HepG2 (cell line): ENCODE measurements at regions not wholly inside any gene's neighbourhood (a gene's known extent, or its start where the extent isn't known, plus 50 kb on each side); places are given as distances from the start of the nearest gene placed in this dataset.
"Not testable (repeated sequence)": the region's sequence is repeated elsewhere in the genome, so short reads cannot be mapped to it uniquely, and the experiment has no call there.

Source experiments
- DNMT3B ChIP-seq: conservative IDR thresholded peaks from 2 replicates; pipeline ENCODE4 v1.6.1; 2016; ENCODE audit warnings: missing biosample characterization, control low read depth
- FOXA1 ChIP-seq, 2 experiments: fragments of 450-650 bp in 1 of 2; sonication (generic) in 1 of 2; formaldehyde crosslinking in 1 of 2; IDR thresholded peaks; 2 replicates each; pipeline versions ENCODE4 v1.4.0 to v1.6.1; 2016 to 2020; ENCODE audit warnings: missing genetic modification reagents in 1 of 2
- FOXP1 ChIP-seq, 2 experiments: fragments of 450-650 bp in 1 of 2; IDR thresholded peaks; 2 replicates each; pipeline ENCODE4 v1.6.1; 2017 to 2018; ENCODE audit warnings: antibody characterized with exemption in 1 of 2
- GABPA ChIP-seq, 2 experiments: IDR thresholded peaks; 2 replicates each; pipeline ENCODE4 v1.6.1; 2011 to 2016; ENCODE audit warnings: low read depth in 2 of 2, low read length in 1 of 2, missing biosample characterization in 1 of 2, missing genetic modification characterization in 1 of 2
- GFI1 ChIP-seq: sonication (generic); formaldehyde crosslinking; IDR thresholded peaks from 2 replicates; pipeline ENCODE4 v1.5.0; 2020; ENCODE audit warnings: missing genetic modification reagents, mild to moderate bottlenecking, borderline replicate concordance
- HMG20A ChIP-seq: IDR thresholded peaks from 2 replicates; pipeline ENCODE4 v1.6.1; 2016; ENCODE audit warnings: borderline replicate concordance
- KLF16 ChIP-seq, 2 experiments: sonication (generic) in 1 of 2; formaldehyde crosslinking in 1 of 2; IDR thresholded peaks; 2 replicates each; pipeline versions ENCODE4 v1.6.1 to v1.8.0; 2016 to 2023; ENCODE audit warnings: missing genetic modification reagents in 2 of 2, missing compliant biosample characterization in 1 of 2
- NFIC ChIP-seq: IDR thresholded peaks from 2 replicates; pipeline ENCODE4 v1.6.1; 2012; ENCODE audit warnings: mild to moderate bottlenecking, low read length, inconsistent platforms
- NR2F6 ChIP-seq, 2 experiments: IDR thresholded peaks; 2 replicates each; pipeline ENCODE4 v1.6.1; 2016; ENCODE audit warnings: antibody characterized with exemption in 1 of 2, mild to moderate bottlenecking in 1 of 2
- PPARG ChIP-seq: conservative IDR thresholded peaks from 2 replicates; pipeline ENCODE4 v1.6.1; 2016; ENCODE audit warnings: missing biosample characterization, missing genetic modification reagents
- TARDBP ChIP-seq: sonication (generic); formaldehyde crosslinking; IDR thresholded peaks from 2 replicates; pipeline ENCODE4 v1.8.0; 2022; ENCODE audit warnings: mild to moderate bottlenecking, missing genetic modification reagents
- ZC3H13 ChIP-seq: sonication (generic); formaldehyde crosslinking; IDR thresholded peaks from 2 replicates; pipeline ENCODE4 v1.8.1; 2023; ENCODE audit warnings: mild to moderate bottlenecking, missing genetic modification reagents, moderate library complexity
- ZNF12 ChIP-seq: sonication (generic); formaldehyde crosslinking; IDR thresholded peaks from 2 replicates; pipeline ENCODE4 v1.5.0; 2020; ENCODE audit warnings: missing genetic modification reagents
- ZNF335 ChIP-seq: sonication (generic); formaldehyde crosslinking; IDR thresholded peaks from 2 replicates; pipeline ENCODE4 v1.4.0; 2020; ENCODE audit warnings: missing genetic modification reagents
- ZNF510 ChIP-seq: sonication (generic); formaldehyde crosslinking; IDR thresholded peaks from 2 replicates; pipeline ENCODE4 v1.4.0; 2020; ENCODE audit warnings: low read depth, mild to moderate bottlenecking, missing genetic modification reagents
- TF ChIP-seq, protein P1 (sequence below): sonication (generic); formaldehyde crosslinking; IDR thresholded peaks from 2 replicates; pipeline ENCODE4 v1.5.0; 2020; ENCODE audit warnings: mild to moderate bottlenecking, missing genetic modification reagents, borderline replicate concordance
- TF ChIP-seq, protein P2 (sequence below): IDR thresholded peaks from 2 replicates; pipeline ENCODE4 v1.6.1; 2016; ENCODE audit warnings: low read depth, borderline replicate concordance
- TF ChIP-seq, protein P3 (sequence below), 2 experiments: sonication (generic) in 1 of 2; formaldehyde crosslinking in 1 of 2; IDR thresholded peaks; 2 replicates each; pipeline versions ENCODE4 v1.4.0 to v1.6.1; 2018 to 2020; ENCODE audit warnings: missing genetic modification reagents in 2 of 2, borderline replicate concordance in 1 of 2, low read depth in 1 of 2, mild to moderate bottlenecking in 1 of 2, missing biosample characterization in 1 of 2
- TF ChIP-seq, protein P4 (sequence below): sonication (generic); formaldehyde crosslinking; conservative IDR thresholded peaks from 2 replicates; pipeline ENCODE4 v1.4.0; 2020; ENCODE audit warnings: missing genetic modification reagents
- TF ChIP-seq, protein P5 (sequence below): sonication (generic); formaldehyde crosslinking; IDR thresholded peaks from 2 replicates; pipeline ENCODE4 v1.8.0; 2022; ENCODE audit warnings: missing genetic modification reagents, mild to moderate bottlenecking, moderate library complexity, borderline replicate concordance

DNA sequence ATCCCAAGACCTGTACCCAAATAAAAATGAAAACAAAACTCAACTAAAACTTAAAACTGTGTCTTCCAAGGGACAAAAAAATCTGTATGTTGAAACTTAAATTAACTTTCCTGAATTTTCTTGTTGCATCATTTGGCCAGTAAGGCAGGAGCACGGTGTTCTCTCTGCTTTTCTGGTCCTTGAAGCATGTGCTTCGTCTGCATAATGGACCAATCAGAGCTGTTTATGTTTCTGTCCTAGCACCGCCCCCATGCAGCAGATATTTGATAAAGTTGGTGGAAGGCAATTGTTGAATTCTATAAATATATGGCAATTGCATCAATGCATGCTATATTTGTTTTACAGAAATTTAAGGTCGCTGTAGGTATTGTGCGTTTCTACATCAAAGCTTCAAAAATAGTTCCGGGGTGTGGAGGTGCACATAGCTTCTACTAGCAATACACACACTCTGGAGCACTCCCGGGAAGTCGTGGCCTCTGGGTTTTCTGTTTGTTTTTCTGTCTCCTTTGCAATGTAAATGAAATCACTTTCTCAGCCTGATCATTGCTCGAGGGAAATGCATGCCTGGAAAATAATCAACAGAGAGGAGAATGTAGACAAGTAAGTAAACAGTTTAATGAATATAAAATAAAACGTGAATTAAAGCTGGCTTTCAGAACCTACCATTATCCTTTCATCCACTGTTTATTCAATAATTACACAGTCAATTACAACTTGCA lies 206.3 kb downstream of the BCAS1 start (continued):
- TF ChIP-seq, protein P1, sequence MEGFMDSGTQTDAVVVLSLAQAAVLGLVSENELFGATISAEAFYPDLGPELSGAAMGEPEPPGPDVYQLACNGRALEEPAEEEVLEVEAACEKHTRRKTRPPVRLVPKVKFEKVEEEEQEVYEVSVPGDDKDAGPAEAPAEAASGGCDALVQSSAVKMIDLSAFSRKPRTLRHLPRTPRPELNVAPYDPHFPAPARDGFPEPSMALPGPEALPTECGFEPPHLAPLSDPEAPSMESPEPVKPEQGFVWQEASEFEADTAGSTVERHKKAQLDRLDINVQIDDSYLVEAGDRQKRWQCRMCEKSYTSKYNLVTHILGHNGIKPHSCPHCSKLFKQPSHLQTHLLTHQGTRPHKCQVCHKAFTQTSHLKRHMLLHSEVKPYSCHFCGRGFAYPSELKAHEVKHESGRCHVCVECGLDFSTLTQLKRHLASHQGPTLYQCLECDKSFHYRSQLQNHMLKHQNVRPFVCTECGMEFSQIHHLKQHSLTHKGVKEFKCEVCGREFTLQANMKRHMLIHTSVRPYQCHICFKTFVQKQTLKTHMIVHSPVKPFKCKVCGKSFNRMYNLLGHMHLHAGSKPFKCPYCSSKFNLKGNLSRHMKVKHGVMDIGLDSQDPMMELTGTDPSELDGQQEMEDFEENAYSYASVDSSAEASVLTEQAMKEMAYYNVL (CRISPR knock-in tag) = peak; percentile 64; the same call in 1 of the 2 replicates
- TF ChIP-seq PPARG (CRISPR knock-in tag) = 0 out of 2 replicates have a peak, but pooled peaks have one; percentile 21
- TF ChIP-seq ZC3H13 (CRISPR knock-in tag) = 0 out of 2 replicates have a peak, but pooled peaks have one; percentile 41
- peak; percentile 60 for TF ChIP-seq NR2F6 (IDR thresholded peaks at IDR 0.05)
- peak; percentile 49 for TF ChIP-seq NR2F6 (CRISPR knock-in tag; IDR thresholded peaks at IDR 0.05)
- 0 out of 2 replicates have a peak, but pooled peaks have one; percentile 62 for TF ChIP-seq ZNF510 (CRISPR knock-in tag)
- TF ChIP-seq TARDBP (CRISPR knock-in tag) = peak; percentile 75; the same call in 1 of the 2 replicates
- TF ChIP-seq, protein P2, sequence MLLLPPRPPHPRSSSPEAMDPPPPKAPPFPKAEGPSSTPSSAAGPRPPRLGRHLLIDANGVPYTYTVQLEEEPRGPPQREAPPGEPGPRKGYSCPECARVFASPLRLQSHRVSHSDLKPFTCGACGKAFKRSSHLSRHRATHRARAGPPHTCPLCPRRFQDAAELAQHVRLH (CRISPR knock-in tag) = 0 out of 2 replicates have a peak, but pooled peaks have one; percentile 51
- TF ChIP-seq FOXP1 (IDR thresholded peaks at IDR 0.05); FOXA1 (IDR thresholded peaks at IDR 0.05); GABPA (IDR thresholded peaks at IDR 0.05; ENCODE audit: low read depth, low read length): not testable (repeated sequence)
- peak; percentile 86 for TF ChIP-seq FOXP1 (CRISPR knock-in tag; IDR thresholded peaks at IDR 0.05)
- TF ChIP-seq NFIC = peak; percentile 68
- TF ChIP-seq, protein P3, sequence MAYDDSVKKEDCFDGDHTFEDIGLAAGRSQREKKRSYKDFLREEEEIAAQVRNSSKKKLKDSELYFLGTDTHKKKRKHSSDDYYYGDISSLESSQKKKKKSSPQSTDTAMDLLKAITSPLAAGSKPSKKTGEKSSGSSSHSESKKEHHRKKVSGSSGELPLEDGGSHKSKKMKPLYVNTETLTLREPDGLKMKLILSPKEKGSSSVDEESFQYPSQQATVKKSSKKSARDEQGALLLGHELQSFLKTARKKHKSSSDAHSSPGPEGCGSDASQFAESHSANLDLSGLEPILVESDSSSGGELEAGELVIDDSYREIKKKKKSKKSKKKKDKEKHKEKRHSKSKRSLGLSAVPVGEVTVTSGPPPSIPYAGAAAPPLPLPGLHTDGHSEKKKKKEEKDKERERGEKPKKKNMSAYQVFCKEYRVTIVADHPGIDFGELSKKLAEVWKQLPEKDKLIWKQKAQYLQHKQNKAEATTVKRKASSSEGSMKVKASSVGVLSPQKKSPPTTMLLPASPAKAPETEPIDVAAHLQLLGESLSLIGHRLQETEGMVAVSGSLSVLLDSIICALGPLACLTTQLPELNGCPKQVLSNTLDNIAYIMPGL (CRISPR knock-in tag; IDR thresholded peaks at IDR 0.05; ENCODE audit: borderline replicate concordance in 1 of 2, low read depth in 1 of 2) = 0 out of 4 replicates have a peak, but pooled peaks of 1 of the 2 experiments have one; percentile 12
- TF ChIP-seq HMG20A (CRISPR knock-in tag) = peak; percentile 94
- TF ChIP-seq, protein P4, sequence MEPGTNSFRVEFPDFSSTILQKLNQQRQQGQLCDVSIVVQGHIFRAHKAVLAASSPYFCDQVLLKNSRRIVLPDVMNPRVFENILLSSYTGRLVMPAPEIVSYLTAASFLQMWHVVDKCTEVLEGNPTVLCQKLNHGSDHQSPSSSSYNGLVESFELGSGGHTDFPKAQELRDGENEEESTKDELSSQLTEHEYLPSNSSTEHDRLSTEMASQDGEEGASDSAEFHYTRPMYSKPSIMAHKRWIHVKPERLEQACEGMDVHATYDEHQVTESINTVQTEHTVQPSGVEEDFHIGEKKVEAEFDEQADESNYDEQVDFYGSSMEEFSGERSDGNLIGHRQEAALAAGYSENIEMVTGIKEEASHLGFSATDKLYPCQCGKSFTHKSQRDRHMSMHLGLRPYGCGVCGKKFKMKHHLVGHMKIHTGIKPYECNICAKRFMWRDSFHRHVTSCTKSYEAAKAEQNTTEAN (CRISPR knock-in tag) = peak; percentile 78
- peak; percentile 71 for TF ChIP-seq FOXA1 (CRISPR knock-in tag; IDR thresholded peaks at IDR 0.05)
- TF ChIP-seq GABPA (CRISPR knock-in tag; IDR thresholded peaks at IDR 0.05; ENCODE audit: low read depth) = peak; percentile 14; the same call in 1 of the 2 replicates
- TF ChIP-seq ZNF12 = 0 out of 2 replicates have a peak, but pooled peaks have one; percentile 16
- TF ChIP-seq ZNF335 = peak; percentile 64; the same call in 1 of the 2 replicates
- TF ChIP-seq, protein P5, sequence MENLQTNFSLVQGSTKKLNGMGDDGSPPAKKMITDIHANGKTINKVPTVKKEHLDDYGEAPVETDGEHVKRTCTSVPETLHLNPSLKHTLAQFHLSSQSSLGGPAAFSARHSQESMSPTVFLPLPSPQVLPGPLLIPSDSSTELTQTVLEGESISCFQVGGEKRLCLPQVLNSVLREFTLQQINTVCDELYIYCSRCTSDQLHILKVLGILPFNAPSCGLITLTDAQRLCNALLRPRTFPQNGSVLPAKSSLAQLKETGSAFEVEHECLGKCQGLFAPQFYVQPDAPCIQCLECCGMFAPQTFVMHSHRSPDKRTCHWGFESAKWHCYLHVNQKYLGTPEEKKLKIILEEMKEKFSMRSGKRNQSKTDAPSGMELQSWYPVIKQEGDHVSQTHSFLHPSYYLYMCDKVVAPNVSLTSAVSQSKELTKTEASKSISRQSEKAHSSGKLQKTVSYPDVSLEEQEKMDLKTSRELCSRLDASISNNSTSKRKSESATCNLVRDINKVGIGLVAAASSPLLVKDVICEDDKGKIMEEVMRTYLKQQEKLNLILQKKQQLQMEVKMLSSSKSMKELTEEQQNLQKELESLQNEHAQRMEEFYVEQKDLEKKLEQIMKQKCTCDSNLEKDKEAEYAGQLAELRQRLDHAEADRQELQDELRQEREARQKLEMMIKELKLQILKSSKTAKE (CRISPR knock-in tag) = peak; percentile 89
- TF ChIP-seq DNMT3B (CRISPR knock-in tag) = peak; percentile 49; the same call in 1 of the 2 replicates
- TF ChIP-seq GFI1 (CRISPR knock-in tag) = peak; percentile 99
- TF ChIP-seq KLF16 (CRISPR knock-in tag; IDR thresholded peaks at IDR 0.05) = 0 out of 4 replicates have a peak, but pooled peaks of 1 of the 2 experiments have one; percentile 41
